ENCODE measurements at regions not wholly inside any gene's neighbourhood (a gene's known extent, or its start where the extent isn't known, plus 50 kb on each side); places are given as distances from the start of the nearest gene placed in this dataset.
A peak's percentile ranks its signal among the peaks of the same experiment; 100 is the strongest.

DNA sequence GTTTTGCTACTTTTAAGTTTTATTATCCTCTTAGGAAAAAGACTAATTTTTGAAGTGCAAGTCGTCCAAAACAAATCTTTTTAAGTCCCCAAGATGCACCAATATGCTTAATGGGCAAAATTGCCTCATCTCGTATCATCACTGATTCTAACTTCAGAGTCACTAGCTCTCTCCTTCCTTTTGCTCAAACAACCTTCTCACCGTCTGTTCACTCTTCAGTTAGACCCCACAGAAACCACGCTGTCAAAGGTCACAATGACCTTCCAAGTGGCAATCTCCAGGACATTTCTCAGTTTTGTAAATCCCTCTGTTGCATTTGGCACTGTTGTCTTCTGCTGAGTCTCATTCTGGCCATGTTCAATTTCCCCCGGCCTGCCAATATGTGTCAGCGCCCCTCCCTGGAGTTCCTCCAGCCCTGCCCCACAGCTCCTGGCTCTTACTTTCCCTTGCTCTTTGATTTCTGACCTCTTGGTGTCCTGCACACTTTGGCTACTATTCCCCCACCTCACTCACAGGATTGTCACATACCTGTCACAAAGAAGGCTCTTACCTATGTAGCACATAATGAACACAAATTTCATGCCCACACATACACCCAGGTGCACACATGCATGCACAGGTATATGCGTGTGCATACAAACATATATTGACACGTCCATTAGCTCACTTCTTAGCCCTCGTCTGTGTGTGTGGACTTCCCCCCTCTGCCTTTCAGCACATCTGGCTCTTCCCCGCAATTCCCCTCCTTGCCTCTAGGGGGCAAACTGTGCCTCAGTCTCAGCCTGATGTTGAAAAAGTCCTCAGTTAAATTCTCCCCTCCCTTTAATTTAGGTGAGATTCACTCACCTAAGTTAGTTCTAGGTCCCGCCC lies 354.0 kb upstream of the DUSP10 start:
- Mint-ChIP-seq H3K9me3 (ENCODE audit: unreplicated experiment) (no peaks in the 10 kb centered on the region), H3K4me1 (ENCODE audit: low read depth, unreplicated experiment) (no peaks in the 10 kb centered on the region), H3K4me3 (ENCODE audit: unreplicated experiment) (no peak overlapping the region), H3K27me3 (ENCODE audit: insufficient read depth, unreplicated experiment) (no peaks in the 10 kb centered on the region), H3K27ac (ENCODE audit: unreplicated experiment) (no peak overlapping the region), H3K36me3 (ENCODE audit: insufficient read depth, unreplicated experiment) (no peaks in the 10 kb centered on the region)
- TF ChIP-seq, protein P1, sequence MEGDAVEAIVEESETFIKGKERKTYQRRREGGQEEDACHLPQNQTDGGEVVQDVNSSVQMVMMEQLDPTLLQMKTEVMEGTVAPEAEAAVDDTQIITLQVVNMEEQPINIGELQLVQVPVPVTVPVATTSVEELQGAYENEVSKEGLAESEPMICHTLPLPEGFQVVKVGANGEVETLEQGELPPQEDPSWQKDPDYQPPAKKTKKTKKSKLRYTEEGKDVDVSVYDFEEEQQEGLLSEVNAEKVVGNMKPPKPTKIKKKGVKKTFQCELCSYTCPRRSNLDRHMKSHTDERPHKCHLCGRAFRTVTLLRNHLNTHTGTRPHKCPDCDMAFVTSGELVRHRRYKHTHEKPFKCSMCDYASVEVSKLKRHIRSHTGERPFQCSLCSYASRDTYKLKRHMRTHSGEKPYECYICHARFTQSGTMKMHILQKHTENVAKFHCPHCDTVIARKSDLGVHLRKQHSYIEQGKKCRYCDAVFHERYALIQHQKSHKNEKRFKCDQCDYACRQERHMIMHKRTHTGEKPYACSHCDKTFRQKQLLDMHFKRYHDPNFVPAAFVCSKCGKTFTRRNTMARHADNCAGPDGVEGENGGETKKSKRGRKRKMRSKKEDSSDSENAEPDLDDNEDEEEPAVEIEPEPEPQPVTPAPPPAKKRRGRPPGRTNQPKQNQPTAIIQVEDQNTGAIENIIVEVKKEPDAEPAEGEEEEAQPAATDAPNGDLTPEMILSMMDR (IDR thresholded peaks at IDR 0.05; ENCODE audit: insufficient read depth in 1 of 2, low read depth in 1 of 2, low read length in 1 of 2, severe bottlenecking in 1 of 2, unreplicated experiment in 1 of 2) = peak; percentile 82 to 89
- Histone ChIP-seq H3K36me3 (ENCODE audit: control insufficient read depth, insufficient read depth, low read length) (no peaks in the 10 kb centered on the region), H3K4me1 (no peaks in the 10 kb centered on the region), H3K4me3 (ENCODE audit: low read depth, low read length) (no peak overlapping the region), H3K27me3 (replicated peaks; ENCODE audit: control insufficient read depth, insufficient read depth, low read length) (no peaks in the 10 kb centered on the region), H3K9me3 (no peaks in the 10 kb centered on the region)
- ChIA-PET POLR2A (no interaction called here), CTCF (interaction anchor here (0.6 kb wide), 1 partner anchor 360 kb away, joined by 3 read pairs; no protein-coding TSS in a partner anchor)
- intact Hi-C loops (cut with micrococcal nuclease; ENCODE audit: unreplicated experiment) = loop anchor here (1.0 kb wide), 2 partner anchors 71 to 359 kb away; no protein-coding TSS in a partner anchor
- DNase-seq = peak; percentile 39 to 52
- BruUV-seq (replicated peaks) = no TSS peak

DNA sequence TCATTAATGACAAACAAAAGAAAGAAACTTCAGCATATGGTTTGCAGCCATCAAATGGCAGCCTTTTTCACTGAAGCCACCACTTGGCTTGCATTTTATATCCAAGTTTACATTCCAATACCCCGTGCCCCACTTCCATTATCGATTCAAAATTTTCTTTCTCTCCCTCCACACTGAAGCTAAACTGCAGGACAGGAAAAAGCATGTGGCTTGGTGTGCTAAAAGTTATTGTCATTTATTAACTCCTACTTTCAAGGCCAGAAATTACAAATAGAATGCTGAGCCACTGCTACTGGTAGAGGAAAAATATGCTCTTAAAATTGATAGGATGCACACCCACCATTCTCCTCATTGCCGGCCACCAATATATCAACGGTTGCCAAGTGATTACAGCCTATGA lies 351.6 kb upstream of the DUSP10 start:
- H3K27me3 Mint-ChIP-seq (ENCODE audit: insufficient read depth, unreplicated experiment) = no peaks in the 10 kb centered on the region
- no peaks in the 10 kb centered on the region for H3K36me3 ChIP-seq (ENCODE audit: control insufficient read depth, insufficient read depth, low read length)
- no peaks in the 10 kb centered on the region for H3K9me3 ChIP-seq
- intact Hi-C loops (cut with micrococcal nuclease; ENCODE audit: unreplicated experiment) = no loop called here
- H3K36me3 Mint-ChIP-seq (ENCODE audit: insufficient read depth, unreplicated experiment) = no peaks in the 10 kb centered on the region
- no peak for DNase-seq
- H3K4me1 ChIP-seq = no peaks in the 10 kb centered on the region
- no peak overlapping the region for H3K27ac Mint-ChIP-seq (ENCODE audit: unreplicated experiment)
- no peak overlapping the region for H3K4me3 Mint-ChIP-seq (ENCODE audit: unreplicated experiment)
- POLR2A ChIA-PET = no interaction called here
- no peak overlapping the region for H3K4me3 ChIP-seq (ENCODE audit: low read depth, low read length)
- CTCF ChIA-PET = no interaction called here
- H3K4me1 Mint-ChIP-seq (ENCODE audit: low read depth, unreplicated experiment) = no peaks in the 10 kb centered on the region
- TF ChIP-seq, protein P1 (IDR thresholded peaks at IDR 0.05; ENCODE audit: insufficient read depth in 1 of 2, low read depth in 1 of 2, low read length in 1 of 2, severe bottlenecking in 1 of 2, unreplicated experiment in 1 of 2) = no peak
- BruUV-seq (replicated peaks) = no TSS peak
- H3K27me3 ChIP-seq (replicated peaks; ENCODE audit: control insufficient read depth, insufficient read depth, low read length) = no peaks in the 10 kb centered on the region
- no peaks in the 10 kb centered on the region for H3K9me3 Mint-ChIP-seq (ENCODE audit: unreplicated experiment)

DNA sequence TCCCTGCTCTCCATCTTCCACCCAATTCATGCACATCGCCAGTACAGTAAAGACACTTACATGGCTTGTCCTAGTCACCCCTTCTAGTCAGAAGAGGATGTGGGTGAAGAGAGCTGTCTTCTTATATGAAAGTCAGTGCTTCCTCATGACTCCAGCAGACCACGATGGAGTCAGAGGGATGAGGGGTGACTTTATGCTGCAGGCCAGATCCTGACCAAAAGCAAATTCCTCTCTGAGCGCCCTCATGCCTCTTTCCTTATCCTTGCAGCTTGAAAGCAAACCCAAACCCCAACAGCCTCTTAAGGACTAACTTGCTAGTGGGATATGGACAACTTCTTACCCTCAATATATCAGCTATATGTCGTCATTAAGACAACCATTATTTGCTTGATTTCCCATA lies 348.2 kb upstream of the DUSP10 start:
- POLR2A ChIA-PET = no interaction called here
- Mint-ChIP-seq H3K36me3 (ENCODE audit: insufficient read depth, unreplicated experiment) (no peaks in the 10 kb centered on the region), H3K4me3 (ENCODE audit: unreplicated experiment) (no peak overlapping the region), H3K27ac (ENCODE audit: unreplicated experiment) (no peak overlapping the region), H3K27me3 (ENCODE audit: insufficient read depth, unreplicated experiment) (no peaks in the 10 kb centered on the region), H3K9me3 (ENCODE audit: unreplicated experiment) (peaks cover 5% of the 10 kb centered on the region), H3K4me1 (ENCODE audit: low read depth, unreplicated experiment) (no peaks in the 10 kb centered on the region)
- TF ChIP-seq, protein P1 (IDR thresholded peaks at IDR 0.05; ENCODE audit: insufficient read depth in 1 of 2, low read depth in 1 of 2, low read length in 1 of 2, severe bottlenecking in 1 of 2, unreplicated experiment in 1 of 2) = no peak
- CTCF ChIA-PET = no interaction called here
- intact Hi-C loops (cut with micrococcal nuclease; ENCODE audit: unreplicated experiment) = no loop called here
- Histone ChIP-seq H3K36me3 (ENCODE audit: control insufficient read depth, insufficient read depth, low read length) (no peaks in the 10 kb centered on the region), H3K4me3 (ENCODE audit: low read depth, low read length) (no peak overlapping the region), H3K9me3 (no peaks in the 10 kb centered on the region), H3K4me1 (no peaks in the 10 kb centered on the region), H3K27me3 (replicated peaks; ENCODE audit: control insufficient read depth, insufficient read depth, low read length) (no peaks in the 10 kb centered on the region)
- BruUV-seq (replicated peaks) = no TSS peak
- no peak for DNase-seq

Measured in Caco-2 (cell line).